Endothelial cell of umbilical vein (primary cell): ENCODE measurements at regions not wholly inside any gene's neighbourhood (a gene's known extent, or its start where the extent isn't known, plus 50 kb on each side); places are given as distances from the start of the nearest gene placed in this dataset.

Source experiments
- BruUV-seq: library from RNA; stranded (reverse); fragments of 400-500 nt; replicated peaks from 2 replicates; lab custom pipeline; 2021; lab: Mats Ljungman, UMichigan
- CTCF ChIA-PET: fragments of 300-600, 350-600 bp; sonication (Branson Sonifier 250); formaldehyde crosslinking; loops from one replicate; lab custom pipeline; 2021; ENCODE audit warnings: antibody characterized with exemption, inconsistent platforms; lab: Charles Lee
- POLR2A ChIA-PET: fragments of 300-600, 350-600 bp; sonication (Branson Sonifier 250); formaldehyde crosslinking; loops from one replicate; lab custom pipeline; 2021; ENCODE audit warnings: antibody characterized with exemption, inconsistent platforms; lab: Charles Lee
- DNase-seq: peaks from one replicate; pipeline ENCODE4 v3.0.0-alpha.2; 2011; ENCODE audit warnings: low read depth, low spot score
- FAIRE-seq: peaks from 2 replicates; lab custom pipeline; 2011; peaks lifted over from hg19 to GRCh38; lab: Jason Lieb, UNC
- H2AFZ ChIP-seq: 2 replicates; pipeline ENCODE4 v1.6.0; 2012; ENCODE audit warnings: low read depth, low read length, control low read depth, inconsistent platforms
- H3K27ac ChIP-seq: 2 replicates; pipeline ENCODE4 v1.5.1; 2011; ENCODE audit warnings: low read depth, mild to moderate bottlenecking, control low read depth, low read length, moderate library complexity; ENCODE audit not compliant: insufficient read depth
- H3K27me3 ChIP-seq, 2 experiments: 2 replicates each; pipeline versions ENCODE4 v1.6.0 to v1.6.1; 2011; ENCODE audit warnings: low read length in 2 of 2, mixed read lengths in 1 of 2; ENCODE audit not compliant: control insufficient read depth in 2 of 2, insufficient read depth in 2 of 2
- H3K36me3 ChIP-seq, 2 experiments: 2 replicates in 1 of 2; 3 replicates in 1 of 2; pipeline ENCODE4 v1.5.1; 2011; ENCODE audit warnings: low read length in 2 of 2, mild to moderate bottlenecking in 1 of 2, moderate library complexity in 1 of 2; ENCODE audit not compliant: control insufficient read depth in 2 of 2, insufficient read depth in 2 of 2; ENCODE audit errors: extremely low read depth in 1 of 2
- H3K4me1 ChIP-seq: 3 replicates; pipeline ENCODE4 v1.5.1; 2011; ENCODE audit warnings: mild to moderate bottlenecking, low read length; ENCODE audit not compliant: control insufficient read depth, insufficient read depth; ENCODE audit errors: extremely low read depth
- H3K4me2 ChIP-seq: 2 replicates; pipeline ENCODE4 v1.6.1; 2011; ENCODE audit warnings: low read length, control low read depth, mixed read lengths; ENCODE audit not compliant: insufficient read depth
- H3K4me3 ChIP-seq, 3 experiments: fragments of 200-600 bp in 1 of 3; sonication (generic), shearing (Covaris generic) in 1 of 3; replicated peaks in 1 of 3; 2 replicates each; pipeline ENCODE4 v1.5.1; 2011 to 2016; ENCODE audit warnings: control low read depth in 3 of 3, low read length in 3 of 3, mild to moderate bottlenecking in 2 of 3, inconsistent platforms in 1 of 3, low read depth in 1 of 3, moderate library complexity in 1 of 3; ENCODE audit not compliant: insufficient read depth in 1 of 3
- H3K79me2 ChIP-seq: 2 replicates; pipeline ENCODE4 v1.6.0; 2012; ENCODE audit warnings: low read length, inconsistent platforms; ENCODE audit not compliant: control insufficient read depth, insufficient read depth
- H3K9ac ChIP-seq: replicated peaks from 2 replicates; pipeline ENCODE3; 2011; ENCODE audit warnings: low read length, control low read depth; ENCODE audit not compliant: insufficient read depth; ENCODE audit errors: extremely low read depth
- H3K9me1 ChIP-seq: replicated peaks from 3 replicates; pipeline ENCODE4 v1.6.0; 2011; ENCODE audit warnings: mild to moderate bottlenecking, low read length; ENCODE audit not compliant: control insufficient read depth, insufficient read depth; ENCODE audit errors: extremely low read depth
- H3K9me3 ChIP-seq: replicated peaks from 2 replicates; pipeline ENCODE4 v1.5.1; 2012; ENCODE audit warnings: low read length, inconsistent platforms; ENCODE audit not compliant: control insufficient read depth, insufficient read depth
- H4K20me1 ChIP-seq: replicated peaks from 2 replicates; pipeline ENCODE3; 2011; ENCODE audit warnings: mild to moderate bottlenecking, low read length; ENCODE audit not compliant: control insufficient read depth, insufficient read depth; ENCODE audit errors: extremely low read depth
- CTCF ChIP-seq, 2 donors: IDR thresholded peaks; 1 replicate in 1 of 2; 2 replicates in 1 of 2; pipeline ENCODE4 v1.5.1; 2011; ENCODE audit warnings: low read length in 2 of 2, mild to moderate bottlenecking in 2 of 2, moderate library complexity in 2 of 2, control low read depth in 1 of 2, inconsistent platforms in 1 of 2, low read depth in 1 of 2; ENCODE audit not compliant: insufficient read depth in 1 of 2; ENCODE audit errors: extremely low read depth in 1 of 2
- EZH2 ChIP-seq: IDR thresholded peaks from 2 replicates; pipeline ENCODE4 v1.6.1; 2012; ENCODE audit warnings: borderline replicate concordance, low read depth, mild to moderate bottlenecking, moderate library complexity, low read length, inconsistent platforms; ENCODE audit not compliant: severe bottlenecking
- FOS ChIP-seq: IDR thresholded peaks from 2 replicates; pipeline ENCODE4 v1.6.1; 2011; ENCODE audit warnings: mild to moderate bottlenecking, low read length, moderate library complexity, borderline replicate concordance; ENCODE audit not compliant: insufficient read depth
- JUN ChIP-seq: IDR thresholded peaks from 2 replicates; pipeline ENCODE4 v1.6.1; 2011; ENCODE audit warnings: borderline replicate concordance, low read depth; ENCODE audit not compliant: insufficient read length, insufficient read depth
- MAX ChIP-seq: IDR thresholded peaks from 2 replicates; pipeline ENCODE4 v1.6.1; 2011; ENCODE audit not compliant: insufficient read depth, insufficient read length
- MYC ChIP-seq: IDR thresholded peaks from one replicate; pipeline ENCODE4 v1.6.1; 2011; ENCODE audit warnings: mild to moderate bottlenecking, low read depth, low read length
- POLR2A ChIP-seq: IDR thresholded peaks from 2 replicates; pipeline ENCODE4 v1.6.1; 2012; ENCODE audit warnings: low read depth, mild to moderate bottlenecking, control low read depth, low read length
- POLR2AphosphoS5 ChIP-seq: IDR thresholded peaks from 2 replicates; pipeline ENCODE4 v1.6.1; 2012; ENCODE audit warnings: low read depth, mild to moderate bottlenecking, control low read depth, low read length, moderate library complexity; ENCODE audit not compliant: insufficient read depth
- dilution Hi-C: fragments of 300-500 bp; cut with MboI; formaldehyde crosslinking; loops from one replicate; pipeline ENCODE4 v1.15.0; 2019; ENCODE audit warnings: low sequenced_read_pairs; ENCODE audit not compliant: extremely low pct_ligation_motif_present
- intact Hi-C: fragments of 100-400 bp; cut with micrococcal nuclease; formaldehyde crosslinking; loops from one replicate; pipeline ENCODE4 v1.10.0; 2022

- no peak for DNase-seq
- Histone ChIP-seq H3K4me3 (no peak overlapping the region), H3K4me2 (no peak overlapping the region), H3K79me2 (no peaks in the 10 kb centered on the region), H3K9ac (no peak overlapping the region), H3K27ac (no peak overlapping the region), H3K36me3 (no peaks in the 10 kb centered on the region), H3K9me1 (no peaks in the 10 kb centered on the region), H3K9me3 (no peaks in the 10 kb centered on the region), H3K27me3 (no peaks in the 10 kb centered on the region), H4K20me1 (no peaks in the 10 kb centered on the region), H3K4me1 (peaks cover 7% of the 10 kb centered on the region), H2AFZ (no peak overlapping the region)
- TF ChIP-seq JUN (no peak), EZH2 (no peak), FOS (no peak), POLR2A (no peak), MAX (no peak)
- dilution Hi-C loops (no loop called here), intact Hi-C loops (no loop called here)
- ChIA-PET CTCF (no interaction called here), POLR2A (no interaction called here)
- no peak for FAIRE-seq
- BruUV-seq: no TSS peak
Observed at GRCh38 chr13:73331556-73331955, 272.8 kb downstream of the KLF5 start.

- Histone ChIP-seq H3K4me2 (no peak overlapping the region), H3K4me3 (no peak overlapping the region), H3K36me3 (no peaks in the 10 kb centered on the region), H2AFZ (no peak overlapping the region), H3K4me1 (peaks cover 10% of the 10 kb centered on the region), H3K27me3 (no peaks in the 10 kb centered on the region), H4K20me1 (no peaks in the 10 kb centered on the region), H3K79me2 (no peaks in the 10 kb centered on the region), H3K9ac (no peak overlapping the region), H3K9me1 (no peaks in the 10 kb centered on the region), H3K27ac (no peak overlapping the region), H3K9me3 (no peaks in the 10 kb centered on the region)
- CTCF ChIA-PET: no interaction called here
- no TSS peak for BruUV-seq
- DNase-seq (no peak), FAIRE-seq (no peak)
- dilution Hi-C loops: no loop called here
- intact Hi-C loops: loop anchor here (10.0 kb wide), 1 partner anchor 345 kb away; no protein-coding TSS in a partner anchor
- no peak for TF ChIP-seq POLR2A
- TF ChIP-seq POLR2AphosphoS5: no peak
- TF ChIP-seq CTCF (IDR thresholded peaks at IDR 0.05; ENCODE audit: extremely low read depth in 1 of 2, insufficient read depth in 1 of 2, low read depth in 1 of 2, low read length in 2 of 2): no peak
- TF ChIP-seq MYC: no peak
- POLR2A ChIA-PET: no interaction called here
Observed at GRCh38 chr13:73329355-73329754, 270.6 kb downstream of the KLF5 start.
